ENCODE measurements at regions not wholly inside any gene's neighbourhood (a gene's known extent, or its start where the extent isn't known, plus 50 kb on each side); places are given as distances from the start of the nearest gene placed in this dataset.

DNA sequence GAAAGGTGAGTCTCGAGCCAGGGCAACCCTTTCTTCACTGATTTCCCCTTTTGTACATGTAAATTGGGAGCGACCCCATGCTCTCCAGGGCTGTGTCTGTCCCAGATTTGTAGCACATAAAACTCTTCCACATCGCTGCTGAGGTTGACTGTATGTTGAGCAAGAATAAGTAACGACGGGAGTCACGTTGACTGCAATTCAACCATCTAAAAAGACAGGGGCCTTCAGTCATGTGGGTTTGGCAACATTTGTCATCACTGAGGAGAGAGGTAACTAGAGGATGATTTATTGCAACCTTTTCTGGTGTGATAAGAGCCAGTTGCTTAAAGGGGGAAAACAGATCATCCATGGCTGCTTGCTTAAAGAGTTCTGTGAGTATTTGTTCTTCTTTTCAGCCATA, 159.4 kb upstream of the SULF2 start:
- no peak for TF ChIP-seq CTCF (IDR thresholded peaks at IDR 0.05; ENCODE audit: low read depth, low read length)
- TF ChIP-seq, protein P1, sequence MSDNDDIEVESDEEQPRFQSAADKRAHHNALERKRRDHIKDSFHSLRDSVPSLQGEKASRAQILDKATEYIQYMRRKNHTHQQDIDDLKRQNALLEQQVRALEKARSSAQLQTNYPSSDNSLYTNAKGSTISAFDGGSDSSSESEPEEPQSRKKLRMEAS (IDR thresholded peaks at IDR 0.05; ENCODE audit: low read depth, low read length): no peak
